Stimulated activated CD8-positive, alpha-beta memory T cell treated with anti-CD3 and anti-CD28 coated beads, Interleukin-4, amount 100 ng/mL, for 48 hours (primary cell): ENCODE measurements at regions not wholly inside any gene's neighbourhood (a gene's known extent, or its start where the extent isn't known, plus 50 kb on each side); places are given as distances from the start of the nearest gene placed in this dataset.

ENCODE experiments used
- DNase-seq: peaks from one replicate; pipeline ENCODE4 v3.0.0-alpha.2; 2020

DNA sequence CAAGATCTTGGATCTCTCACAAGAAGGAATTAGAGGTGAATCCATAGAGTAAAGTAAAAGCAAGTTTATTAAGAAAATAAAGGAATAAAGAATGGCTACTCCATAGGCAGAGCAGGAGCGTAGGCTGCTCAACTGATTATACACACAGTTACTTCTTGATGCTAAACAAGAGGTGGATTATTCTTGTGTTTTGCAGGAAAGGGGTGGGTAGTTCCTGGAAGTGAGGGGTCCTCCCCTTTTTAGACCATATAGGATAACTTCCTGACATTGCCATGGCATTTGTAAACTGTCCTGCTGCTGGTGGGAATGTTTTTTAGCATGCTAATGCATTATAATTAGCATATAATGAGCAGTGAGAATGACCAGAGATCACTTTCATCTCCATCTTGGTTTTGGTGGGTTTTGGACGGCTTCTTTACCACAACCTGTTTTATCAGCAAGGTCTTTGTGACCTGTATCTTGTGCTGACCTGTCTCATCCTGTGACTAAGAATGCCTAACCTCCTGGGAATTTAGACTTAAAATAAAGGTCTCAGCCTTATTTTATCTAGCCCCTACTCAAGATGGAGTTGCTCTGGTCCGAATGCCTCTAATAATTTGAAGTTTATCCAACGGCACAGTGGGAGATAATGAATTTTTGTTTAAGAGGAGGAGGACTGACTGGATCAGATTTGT is 165.7 kb upstream of the DMRT1 start:
- no peak for DNase-seq

DNA sequence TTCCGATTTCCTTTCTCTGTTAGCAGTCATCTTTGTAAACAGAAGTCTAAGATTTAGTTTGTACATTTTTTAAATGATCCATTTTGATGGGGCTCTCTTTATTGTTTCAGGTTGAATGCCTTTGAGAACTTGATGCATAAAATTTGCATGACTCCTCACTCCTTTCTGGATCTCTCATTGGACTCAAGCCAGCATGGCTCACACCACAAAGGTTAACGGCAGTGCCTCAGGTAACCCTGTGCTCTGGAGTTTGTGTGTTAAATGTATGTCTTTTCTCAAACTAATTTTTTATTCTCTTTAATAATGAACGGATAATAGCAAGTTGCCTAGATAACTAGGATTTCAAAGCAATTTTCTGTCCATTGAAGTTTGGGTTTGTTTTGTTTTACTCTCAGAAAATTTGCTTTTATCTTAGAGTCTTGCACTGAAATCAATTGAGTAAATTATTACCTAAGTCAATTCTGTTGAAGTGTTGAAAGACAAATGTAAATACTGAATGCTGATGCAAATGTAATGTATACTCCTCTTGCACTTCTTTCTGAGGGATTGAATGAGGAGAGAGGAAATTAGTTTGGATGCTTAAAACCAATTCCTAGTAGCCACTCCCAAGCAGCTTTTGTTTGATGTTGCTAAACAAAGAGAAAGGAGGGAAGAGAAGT is 164.6 kb upstream of the DMRT1 start:
- no peak for DNase-seq

DNA sequence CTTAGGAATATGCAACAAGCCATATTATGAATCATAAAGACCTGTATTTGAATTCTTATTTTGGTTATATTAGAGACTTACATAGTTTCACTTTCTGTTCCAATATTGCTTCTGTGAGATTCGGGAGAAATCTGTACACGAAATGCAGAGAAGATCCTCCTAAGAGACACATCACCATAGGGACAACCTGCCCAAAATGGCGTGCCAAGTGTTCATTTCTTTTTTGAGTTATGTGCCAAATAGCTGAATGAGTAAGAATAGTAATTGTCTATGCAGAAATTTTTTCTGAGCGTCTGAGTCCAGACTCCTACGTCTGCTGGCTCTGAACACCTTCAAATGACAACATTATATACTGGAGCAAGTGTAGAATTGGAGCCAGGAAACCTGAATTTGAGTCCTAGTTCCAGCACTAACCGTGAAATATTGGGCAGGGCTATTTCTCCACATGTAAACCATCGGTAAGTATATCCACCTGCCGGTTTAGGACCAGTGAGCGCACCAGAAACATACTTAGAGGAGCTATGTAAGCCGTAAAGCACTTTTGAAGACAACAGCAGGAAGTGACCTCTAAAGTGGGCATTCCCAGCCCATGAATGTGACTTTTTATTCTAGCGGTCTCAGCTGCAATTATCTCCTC is 163.9 kb upstream of the DMRT1 start:
- DNase-seq, result no peak

DNA sequence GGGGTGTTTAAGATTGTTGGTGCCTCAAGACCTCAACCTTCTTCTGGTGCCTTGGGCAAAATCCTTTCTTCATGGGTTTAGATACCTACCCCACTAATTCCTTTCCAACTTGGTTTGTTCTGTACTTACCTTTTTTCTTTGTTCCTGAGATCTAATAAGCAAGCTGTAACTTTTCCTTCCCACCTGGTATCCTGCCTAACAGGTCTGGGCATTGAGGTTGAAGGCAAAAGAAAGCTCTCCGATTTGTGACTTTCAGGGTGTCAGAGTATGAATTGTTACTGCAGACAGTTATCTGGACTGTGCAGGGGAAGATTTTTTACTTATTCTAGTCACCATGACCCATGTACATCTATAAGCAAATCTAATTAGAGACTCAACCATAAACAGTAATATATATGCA is 162.6 kb upstream of the DMRT1 start:
- no peak for DNase-seq

DNA sequence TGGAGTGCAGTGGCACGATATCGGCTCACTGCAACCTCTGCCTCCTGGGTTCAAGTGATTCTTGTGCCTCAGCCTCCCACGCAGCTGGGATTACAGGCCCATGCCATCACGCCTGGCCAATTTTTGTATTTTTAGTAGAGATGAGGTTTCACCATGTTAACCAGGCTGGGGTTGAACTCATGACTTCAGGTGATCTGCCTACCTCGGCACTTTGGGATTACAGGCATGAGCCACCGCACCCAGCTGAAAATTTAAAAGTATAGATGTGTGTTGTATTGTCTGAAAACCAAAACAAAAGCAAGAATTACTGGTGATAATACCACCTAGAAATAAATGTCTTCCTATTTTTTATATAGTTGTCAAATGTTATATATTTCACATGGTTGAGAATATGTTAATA is 162.0 kb upstream of the DMRT1 start:
- DNase-seq, result no peak

DNA sequence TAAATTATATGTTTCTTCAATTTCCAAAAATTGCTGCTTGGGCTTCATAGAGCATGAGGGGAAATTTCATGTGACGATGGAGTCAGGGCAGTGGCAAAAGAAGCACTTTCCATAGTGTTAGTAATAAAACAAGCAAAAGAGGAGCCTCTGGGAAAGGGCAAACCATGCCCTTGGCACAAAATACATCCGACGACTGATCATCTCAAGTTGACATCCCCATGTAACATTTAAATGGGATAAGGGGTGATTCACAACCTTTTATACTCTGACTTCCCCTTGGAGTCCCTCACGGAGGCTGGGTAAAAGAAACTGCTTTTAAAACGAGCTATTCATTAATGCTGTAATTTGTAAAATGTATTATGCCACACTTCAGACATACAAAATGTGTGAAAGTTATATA is 161.4 kb upstream of the DMRT1 start:
- DNase-seq, result no peak

DNA sequence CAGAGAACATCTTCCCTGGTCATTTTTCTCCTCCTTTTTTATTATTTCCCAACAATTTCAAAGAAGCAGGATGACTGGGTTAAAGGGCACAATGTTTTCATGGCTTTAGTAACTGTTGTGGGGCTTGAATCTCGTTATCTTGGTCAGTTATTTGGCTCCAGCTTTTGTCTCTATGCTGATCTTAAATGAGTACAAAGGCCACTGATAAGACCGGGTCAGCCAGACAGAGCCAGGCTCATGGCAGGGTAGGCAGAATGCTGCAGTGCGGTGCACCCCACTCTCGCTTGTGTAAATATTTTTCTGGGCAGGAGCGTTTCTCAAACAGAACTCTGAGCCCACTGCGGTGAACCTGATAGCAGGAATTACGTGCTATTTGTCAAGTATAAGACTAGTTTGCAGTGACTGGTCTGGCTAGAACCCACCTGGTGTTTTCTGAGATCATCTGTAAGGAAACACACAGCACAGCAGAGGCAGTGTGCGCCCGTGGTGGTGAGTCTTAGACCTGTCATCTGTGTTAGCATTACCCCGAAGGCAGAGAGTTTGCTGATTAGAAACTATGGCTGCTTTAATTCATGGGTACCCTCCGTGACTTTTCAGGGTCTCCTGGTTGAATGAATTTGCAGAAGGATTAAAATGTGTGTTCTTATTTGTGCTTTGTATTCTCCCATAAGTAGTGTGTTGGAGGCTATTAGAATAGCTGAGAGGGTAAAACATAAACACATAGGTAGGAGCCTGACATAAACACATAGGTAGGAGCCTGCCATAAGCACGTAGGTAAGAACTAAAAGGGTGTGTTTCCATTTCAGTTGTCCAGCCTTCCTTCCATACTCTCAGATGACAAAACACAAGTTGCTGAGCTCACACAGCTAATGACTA is 158.6 kb upstream of the DMRT1 start:
- no peak for DNase-seq

DNA sequence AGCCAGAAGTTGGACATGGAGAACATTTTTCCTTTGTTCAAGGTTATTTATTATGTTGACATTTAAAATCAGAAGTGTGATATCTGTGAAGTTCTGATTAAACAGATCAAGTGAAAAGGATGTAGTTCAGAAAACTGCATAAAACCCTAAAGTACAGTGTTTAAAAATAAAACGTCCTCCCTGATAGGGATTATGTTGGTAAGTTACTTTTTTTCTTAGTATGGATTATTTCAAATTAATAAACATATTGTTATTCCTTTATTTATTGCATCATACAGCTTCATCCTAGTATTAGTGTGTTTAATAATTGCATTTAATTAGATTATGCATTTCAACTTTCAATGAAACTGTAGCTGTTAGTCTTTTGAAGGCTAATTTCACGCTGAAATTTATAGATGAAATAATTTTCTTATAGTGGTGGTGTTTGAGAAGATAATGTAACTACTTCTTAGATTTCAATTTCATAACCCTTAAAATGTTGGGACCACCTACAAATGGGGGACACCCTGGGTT is 157.9 kb upstream of the DMRT1 start:
- no peak for DNase-seq

DNA sequence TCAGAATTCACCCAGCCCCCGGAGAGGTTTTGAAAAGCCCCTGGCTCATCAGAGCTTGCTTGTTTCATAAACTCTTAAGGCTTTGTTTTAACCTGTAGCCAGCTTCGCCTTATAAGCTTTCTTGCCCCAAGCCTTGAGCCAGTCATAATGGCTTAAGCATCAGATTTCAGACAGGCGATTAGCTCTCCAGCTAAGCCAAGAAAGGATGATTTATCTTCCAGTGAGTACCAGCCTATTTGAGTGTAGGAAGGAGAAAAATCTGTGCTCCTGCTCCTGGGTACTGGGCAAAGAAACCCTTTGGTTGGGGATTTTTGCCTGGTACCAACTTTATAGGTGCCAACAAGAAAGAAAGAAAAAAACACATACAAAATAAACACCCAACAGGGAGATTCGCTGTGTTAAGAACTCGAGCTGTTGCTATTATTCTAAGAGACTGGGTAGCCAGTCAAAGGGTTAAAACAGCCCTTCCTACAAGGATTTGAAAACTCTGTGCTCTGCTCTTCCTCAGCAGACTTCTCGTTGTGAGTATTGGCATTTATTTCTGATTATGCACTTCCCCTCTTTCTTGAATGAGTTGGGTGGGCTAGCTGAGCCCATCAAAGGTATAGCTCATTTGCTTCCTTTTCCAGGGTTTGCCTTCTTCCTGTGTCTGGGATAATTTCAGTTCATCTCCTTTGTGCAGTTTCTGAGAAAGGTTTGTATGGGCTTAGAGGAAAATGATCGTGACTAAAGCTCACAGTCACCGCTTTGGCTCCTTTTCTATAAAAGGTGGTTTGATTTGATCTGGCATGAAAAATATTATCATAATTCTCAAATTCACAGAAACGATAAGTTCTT is 157.2 kb upstream of the DMRT1 start:
- no peak for DNase-seq

DNA sequence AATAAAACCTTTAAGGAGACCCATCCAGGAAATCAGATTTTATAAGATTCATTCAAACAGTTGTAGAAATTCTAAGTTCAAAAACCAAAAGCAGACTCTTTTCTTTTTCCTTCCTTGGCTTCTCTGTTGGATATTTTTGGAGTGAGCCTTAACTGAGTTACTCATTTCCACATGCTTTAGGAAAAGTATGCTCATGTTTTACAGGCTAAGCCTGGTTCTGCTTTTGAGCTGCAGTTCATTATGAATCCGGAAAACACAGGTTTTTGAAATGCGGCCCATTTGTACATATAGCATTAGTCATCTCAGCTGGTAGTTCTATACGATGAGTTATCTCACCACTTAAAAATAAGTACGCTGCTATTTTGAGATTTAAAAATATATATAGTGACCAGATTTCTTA is 156.6 kb upstream of the DMRT1 start:
- DNase-seq, result no peak

DNA sequence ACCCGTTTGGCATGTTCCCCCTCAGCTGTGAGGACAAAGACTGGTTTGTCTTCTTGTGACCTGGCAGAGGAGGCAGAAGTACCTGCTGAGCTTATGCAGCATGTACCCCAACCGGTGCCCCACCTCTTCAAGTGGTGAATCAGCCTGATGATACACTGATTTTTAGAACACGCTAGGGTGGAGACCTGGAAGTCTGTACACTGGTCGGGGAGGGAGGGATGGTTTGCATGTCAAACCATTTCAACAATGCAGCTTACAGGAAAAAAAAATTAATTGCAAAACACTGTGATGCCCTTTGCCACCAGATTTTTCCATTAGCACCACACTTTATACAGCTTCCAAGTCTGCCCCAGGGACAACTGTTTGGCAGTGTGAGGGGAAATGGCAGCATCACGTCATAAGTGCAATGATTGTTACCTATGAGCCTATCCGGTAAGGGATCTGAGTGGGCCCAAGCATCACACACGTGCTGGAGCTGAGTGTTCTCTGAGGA is 155.1 kb upstream of the DMRT1 start:
- no peak for DNase-seq

DNA sequence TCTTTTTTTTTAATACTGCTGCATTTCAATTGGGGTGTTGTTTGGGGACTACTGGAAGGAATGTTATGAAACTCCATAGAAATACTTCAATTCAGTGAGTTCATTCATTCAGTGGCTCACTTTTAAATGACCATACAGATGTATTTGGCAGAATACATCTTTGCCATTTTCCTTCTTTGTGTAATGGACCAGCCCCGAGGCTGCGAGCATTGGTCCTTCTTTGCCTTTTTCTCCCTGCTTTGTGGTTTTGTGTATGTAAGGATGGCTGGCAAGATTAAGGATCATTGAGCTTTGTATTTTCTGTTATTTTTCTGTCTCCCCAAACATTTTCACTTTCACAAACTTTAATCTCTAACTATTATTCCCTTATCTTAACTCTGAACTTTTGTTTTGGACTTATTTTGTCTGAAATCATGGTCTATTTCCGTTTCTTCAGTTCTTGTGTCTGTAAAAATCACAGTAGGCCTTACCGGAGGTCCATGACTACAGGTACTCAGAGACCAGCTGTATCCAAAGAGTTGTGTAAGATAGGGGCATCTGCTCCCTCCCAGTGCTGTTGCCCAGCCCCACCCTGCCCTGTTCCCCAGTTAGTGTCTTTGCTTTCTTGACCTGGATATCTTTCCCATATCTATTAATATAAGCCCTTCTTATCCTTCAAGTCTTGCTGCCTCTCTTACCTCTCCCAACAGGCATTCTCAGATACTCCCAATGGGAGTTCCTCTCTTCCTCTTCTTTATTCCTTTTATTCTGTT is 154.3 kb upstream of the DMRT1 start:
- no peak for DNase-seq

DNA sequence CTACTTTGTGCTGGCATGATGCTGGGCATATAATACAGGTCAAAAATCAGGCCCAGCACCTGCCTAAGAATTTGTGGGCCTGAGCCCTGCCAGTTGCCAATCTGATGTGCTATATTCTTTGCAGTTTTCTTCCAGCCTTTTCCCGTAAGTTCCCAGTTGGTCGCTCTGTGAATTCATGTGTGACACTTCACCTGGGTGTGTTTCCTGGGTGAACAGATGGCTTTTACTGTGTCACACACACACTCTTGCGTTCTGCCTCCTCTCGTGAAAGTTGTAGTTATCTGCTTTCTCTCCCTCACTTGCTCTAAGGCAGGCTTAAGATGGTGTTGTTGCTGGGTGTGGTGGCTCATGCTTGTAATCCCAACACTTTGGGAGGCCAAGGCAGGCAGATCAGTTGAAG is 153.5 kb upstream of the DMRT1 start:
- no peak for DNase-seq

DNA sequence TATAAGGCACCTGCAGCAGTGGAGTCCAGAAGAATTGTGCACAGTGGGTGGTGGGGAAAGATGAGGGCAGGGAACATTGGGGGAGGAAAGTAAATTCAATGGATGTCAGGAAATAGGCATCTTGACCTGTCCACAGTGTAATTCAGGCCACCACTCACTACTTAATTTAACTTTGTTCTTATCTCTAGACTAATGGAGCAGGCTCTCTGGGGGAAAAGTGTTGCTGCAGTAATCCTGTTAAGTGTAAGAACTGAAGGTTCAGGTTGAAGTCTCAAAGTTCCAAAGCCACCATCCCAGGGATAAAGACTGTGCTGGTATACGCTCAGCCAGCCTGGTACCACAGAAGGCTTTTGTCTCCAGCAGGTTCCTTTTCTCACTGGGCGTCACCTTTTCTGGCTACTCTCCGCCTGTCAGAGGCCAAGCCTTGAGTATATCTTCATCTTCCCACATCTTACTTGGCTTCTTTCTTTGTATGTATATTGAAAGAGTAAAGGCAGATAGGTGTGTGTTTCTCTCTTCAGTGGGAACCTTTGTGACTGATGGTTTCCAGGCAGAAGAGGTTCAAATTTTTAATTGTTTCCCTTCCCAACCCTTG is 150.9 kb upstream of the DMRT1 start:
- DNase-seq, result no peak

DNA sequence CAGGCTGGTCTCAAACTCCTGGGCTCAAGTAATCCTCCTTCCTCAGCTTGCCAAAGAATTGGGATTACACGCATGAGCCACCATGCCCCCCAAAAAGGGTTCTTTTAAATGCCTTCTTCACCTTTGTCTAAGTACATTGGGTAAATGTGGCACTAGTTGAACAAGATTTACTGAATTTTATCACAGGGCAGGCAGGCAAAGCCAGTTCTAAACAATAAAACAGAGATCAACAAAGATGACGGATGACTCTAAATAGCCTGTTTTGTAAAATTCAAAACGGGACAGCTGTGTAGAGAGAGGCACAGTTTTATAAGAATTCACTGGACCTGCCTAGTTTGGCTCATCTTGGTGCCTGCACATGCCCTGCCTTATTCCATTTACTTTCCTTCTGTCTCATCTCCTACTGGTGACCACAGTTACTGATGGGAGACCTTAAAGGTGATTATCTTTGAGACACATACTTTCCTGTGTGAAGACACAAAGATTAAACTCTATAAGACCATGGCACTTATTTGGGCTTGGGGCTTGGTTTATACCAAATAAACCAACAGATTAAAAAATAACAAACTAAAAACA is 149.6 kb upstream of the DMRT1 start:
- DNase-seq, result no peak

DNA sequence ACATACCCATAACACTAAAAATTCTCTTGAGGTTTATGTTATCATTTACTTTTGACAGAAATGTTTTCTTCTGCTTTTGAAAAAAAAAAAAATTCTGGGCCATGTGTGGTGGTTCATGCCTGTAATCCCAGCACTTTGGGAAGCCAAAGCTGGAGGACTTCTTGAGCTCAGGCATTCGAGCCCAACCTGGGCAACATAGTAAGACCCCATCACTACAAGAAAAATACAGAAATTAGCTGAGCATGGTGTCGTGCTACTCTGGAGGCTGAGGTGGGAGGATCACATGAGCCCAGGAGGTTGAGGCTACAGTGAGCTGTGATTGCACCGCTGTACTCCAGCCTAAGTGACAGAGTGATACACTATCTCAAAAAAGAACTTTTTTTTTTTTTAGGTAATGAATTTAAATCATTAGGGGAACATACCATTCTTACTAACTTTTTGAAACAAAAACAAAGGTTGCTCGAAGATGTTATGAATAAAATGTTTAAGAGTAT is 148.8 kb upstream of the DMRT1 start:
- no peak for DNase-seq

DNA sequence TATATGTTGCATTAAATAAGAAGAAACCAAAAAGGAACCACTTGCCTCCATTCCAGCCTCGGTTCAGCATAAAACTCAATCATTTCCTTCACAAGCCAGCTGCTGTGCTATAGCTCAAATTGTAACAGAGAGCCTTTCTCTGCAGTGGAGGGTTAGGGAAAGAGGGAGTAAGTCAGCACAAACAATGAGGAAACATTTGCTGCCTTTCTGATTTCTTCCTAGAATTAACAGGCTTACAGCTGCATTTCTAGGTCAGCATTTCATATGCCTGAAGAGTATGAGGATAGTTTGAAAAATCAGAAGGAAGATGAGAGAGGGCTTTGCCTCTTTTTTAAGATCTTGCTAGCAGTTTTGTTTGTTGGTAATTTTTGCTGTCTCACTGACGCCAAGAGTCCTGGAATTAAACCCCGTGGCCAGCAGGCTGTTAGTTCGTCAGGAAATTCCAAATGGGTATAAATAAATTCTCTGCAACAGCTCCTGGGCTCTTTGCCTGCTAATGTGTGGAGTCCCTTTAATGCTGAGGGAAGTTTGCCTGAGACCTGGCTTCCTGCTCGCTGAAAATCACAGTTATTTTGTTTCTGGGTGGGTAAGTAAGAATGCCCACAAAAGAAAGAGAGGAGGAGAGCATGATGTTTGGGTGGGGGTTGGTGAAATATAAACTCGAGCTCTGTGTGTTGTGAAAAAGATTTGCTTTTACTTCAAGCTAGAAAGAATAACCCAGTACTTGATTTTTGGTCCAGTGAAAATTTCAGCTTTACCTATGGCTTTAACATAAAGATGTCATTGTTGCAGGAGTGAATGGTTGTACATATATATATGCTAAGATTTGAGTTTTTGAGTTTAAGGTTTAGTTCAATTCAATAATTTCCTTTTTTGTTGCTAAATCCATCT is 148.1 kb upstream of the DMRT1 start:
- DNase-seq, result no peak

DNA sequence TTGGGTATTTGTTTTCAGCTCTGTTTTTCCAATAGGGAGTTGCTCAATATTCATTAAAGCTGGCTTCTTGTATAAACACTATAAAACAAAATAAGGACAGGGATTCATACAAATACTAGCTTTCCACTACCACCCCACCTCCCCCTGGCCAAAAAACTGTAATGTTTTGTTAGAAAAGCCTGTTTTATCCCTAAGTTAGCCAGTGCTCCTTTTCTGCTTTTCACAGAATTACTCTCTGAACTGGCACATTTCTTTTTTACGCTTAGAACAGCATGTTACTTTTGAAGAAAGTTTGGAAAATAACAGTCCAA is 147.4 kb upstream of the DMRT1 start:
- DNase-seq, result no peak

DNA sequence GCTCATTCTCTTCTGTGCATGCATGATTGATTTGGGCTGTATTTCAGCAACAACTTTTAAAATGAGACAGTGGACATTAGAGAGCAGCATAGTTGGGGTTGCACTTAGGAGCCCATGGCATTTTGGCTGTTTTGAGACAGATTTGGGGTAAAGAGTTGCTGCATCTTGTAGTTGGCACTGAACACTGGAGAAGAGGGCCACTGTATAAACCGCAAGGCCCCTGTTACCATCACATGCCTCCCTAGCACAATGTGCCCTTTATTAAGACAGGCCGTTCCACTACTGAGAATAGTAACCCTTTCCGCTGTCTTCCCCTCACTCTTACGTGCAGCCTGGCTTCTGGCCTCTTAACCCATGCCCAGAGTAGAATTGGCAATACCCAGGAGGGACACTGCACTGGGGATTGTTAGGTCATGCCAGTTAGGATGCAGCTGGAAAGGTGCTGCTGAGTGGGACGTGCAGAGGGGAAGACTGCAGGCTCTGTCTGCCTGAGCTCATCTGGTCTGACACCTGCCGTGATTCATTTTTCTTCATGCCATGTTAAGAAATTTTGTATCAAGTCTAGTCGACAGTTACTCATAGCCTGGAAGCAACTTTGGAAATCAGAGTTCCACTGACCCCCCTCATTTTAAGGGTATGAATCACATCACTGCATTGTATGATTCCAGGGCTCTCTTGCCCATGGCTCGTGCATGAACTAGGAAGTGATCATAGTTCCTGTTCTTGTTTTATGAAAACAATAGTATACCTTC is 146.9 kb upstream of the DMRT1 start:
- no peak for DNase-seq
